PC-3 (cell line): ENCODE measurements at regions not wholly inside any gene's neighbourhood (a gene's known extent, or its start where the extent isn't known, plus 50 kb on each side); places are given as distances from the start of the nearest gene placed in this dataset.
"Not testable (repeated sequence)": the region's sequence is repeated elsewhere in the genome, so short reads cannot be mapped to it uniquely, and the experiment has no call there.

Source experiments
- ATAC-seq: fragments of 200-7000 bp; cut with Tn5 transposase; 2 replicates; pipeline ENCODE4 v1.9.1; 2020; ENCODE audit warnings: mild to moderate bottlenecking, moderate library complexity
- BruUV-seq: library from RNA; stranded (reverse); fragments of 400-500 nt; replicated peaks from 2 replicates; lab custom pipeline; 2021; lab: Mats Ljungman, UMichigan
- CTCF ChIA-PET: fragments of 300-600 bp; sonication (Branson Sonifier 250); formaldehyde crosslinking; loops from one replicate; lab custom pipeline; 2022; ENCODE audit warnings: antibody characterized with exemption; lab: Charles Lee
- POLR2A ChIA-PET: fragments of 300-600 bp; sonication (Branson Sonifier 250); formaldehyde crosslinking; loops from one replicate; lab custom pipeline; 2022; ENCODE audit warnings: antibody characterized with exemption; ENCODE audit not compliant: unreplicated experiment; lab: Charles Lee
- DNase-seq: peaks from one replicate; pipeline ENCODE4 v3.0.0-alpha.2; 2015
- H2AFZ ChIP-seq: fragments of 300-600 bp; sonication (generic); 2 replicates; pipeline ENCODE4 v1.6.0; 2016; ENCODE audit warnings: antibody characterized with exemption, low read length
- H3F3A ChIP-seq: fragments of 300-600 bp; sonication (generic); one replicate; pipeline ENCODE4 v1.6.0; 2017; ENCODE audit warnings: antibody characterized with exemption, low read length, control low read depth, mild to moderate bottlenecking; ENCODE audit not compliant: unreplicated experiment
- H3K27ac ChIP-seq: fragments of 300-600 bp; sonication (generic); 2 replicates; pipeline ENCODE4 v1.5.1; 2016; ENCODE audit warnings: mild to moderate bottlenecking, low read length
- H3K27me3 ChIP-seq: fragments of 300-600 bp; sonication (generic); 2 replicates; pipeline ENCODE4 v1.6.1; 2016; ENCODE audit warnings: low read length, mixed read lengths
- H3K36me3 ChIP-seq: fragments of 300-600 bp; sonication (generic); 2 replicates; pipeline ENCODE4 v1.6.1; 2016; ENCODE audit warnings: low read depth, mixed run types, low read length, mixed read lengths
- H3K4me1 ChIP-seq: fragments of 300-600 bp; sonication (generic); 2 replicates; pipeline ENCODE4 v1.5.1; 2016; ENCODE audit warnings: low read length; ENCODE audit not compliant: insufficient read depth
- H3K4me2 ChIP-seq: fragments of 300-600 bp; sonication (generic); 2 replicates; pipeline ENCODE4 v1.6.0; 2016; ENCODE audit warnings: low read length
- H3K4me3 ChIP-seq: fragments of 300-600 bp; sonication (generic); 2 replicates; pipeline ENCODE4 v1.5.1; 2016; ENCODE audit warnings: mild to moderate bottlenecking, low read length, mixed read lengths
- H3K79me2 ChIP-seq: fragments of 300-600 bp; sonication (generic); 2 replicates; pipeline ENCODE4 v1.6.1; 2017; ENCODE audit warnings: low read length, mixed read lengths
- H3K9ac ChIP-seq: fragments of 300-600 bp; sonication (generic); 2 replicates; pipeline ENCODE4 v1.6.0; 2016; ENCODE audit warnings: mild to moderate bottlenecking, low read length
- H3K9me2 ChIP-seq: fragments of 300-600 bp; sonication (generic); replicated peaks from 2 replicates; pipeline ENCODE4 v1.6.1; 2016; ENCODE audit warnings: mixed run types, low read length, mixed read lengths
- H3K9me3 ChIP-seq: fragments of 300-600 bp; sonication (generic); 2 replicates; pipeline ENCODE4 v1.6.1; 2016; ENCODE audit warnings: low read length, mixed read lengths
- H4K20me1 ChIP-seq: fragments of 300-600 bp; sonication (generic); 2 replicates; pipeline ENCODE4 v1.6.1; 2016; ENCODE audit warnings: low read length, mixed read lengths
- EZH2 ChIP-seq: fragments of 300-600 bp; sonication (generic); IDR thresholded peaks from one replicate; pipeline ENCODE4 v1.6.1; 2017; ENCODE audit warnings: antibody characterized with exemption, mild to moderate bottlenecking, low read length; ENCODE audit not compliant: unreplicated experiment
- EZH2phosphoT487 ChIP-seq: fragments of 300-600 bp; sonication (generic); IDR thresholded peaks from 2 replicates; pipeline ENCODE4 v1.6.1; 2018; ENCODE audit warnings: mild to moderate bottlenecking, antibody characterized with exemption, low read length, borderline replicate concordance
- intact Hi-C: fragments of 100-400 bp; cut with micrococcal nuclease; formaldehyde crosslinking; loops from 2 replicates; pipeline ENCODE4 v1.9.0; 2023
- TF ChIP-seq, protein P1 (sequence below): fragments of 300-600 bp; sonication (generic); conservative IDR thresholded peaks from 2 replicates; pipeline ENCODE4 v1.5.1; 2017; ENCODE audit warnings: antibody characterized with exemption, low read depth, mild to moderate bottlenecking, low read length

DNA sequence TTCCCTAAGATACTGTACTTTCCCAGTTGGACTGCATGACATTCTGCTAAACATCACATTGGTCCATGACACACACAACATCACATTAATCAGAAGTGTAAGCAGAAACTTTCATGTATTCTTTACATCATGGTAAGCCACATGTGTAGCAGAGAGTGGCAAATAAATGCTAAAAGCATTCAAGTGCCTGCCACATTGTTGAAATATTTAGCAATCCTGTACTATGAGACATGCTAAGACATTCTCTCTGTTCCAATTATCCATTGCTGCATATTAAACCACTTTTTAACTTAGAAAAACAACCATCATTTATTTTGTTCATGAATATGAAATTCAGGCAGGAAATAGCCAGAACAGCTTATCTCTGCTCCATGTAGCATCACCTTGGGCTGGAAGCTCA is 207.7 kb upstream of the GJE1 start:
- Histone ChIP-seq H2AFZ (no peak overlapping the region), H3K27me3 (no peaks in the 10 kb centered on the region), H3K9ac (no peak overlapping the region), H3K4me1 (no peaks in the 10 kb centered on the region), H3F3A (no peaks in the 10 kb centered on the region), H3K4me3 (no peak overlapping the region), H3K79me2 (no peaks in the 10 kb centered on the region), H3K9me3 (no peaks in the 10 kb centered on the region), H3K27ac (no peak overlapping the region), H3K36me3 (no peaks in the 10 kb centered on the region), H3K4me2 (no peak overlapping the region), H4K20me1 (no peaks in the 10 kb centered on the region), H3K9me2 (no peaks in the 10 kb centered on the region)
- no peak for ATAC-seq
- CTCF ChIA-PET = no interaction called here
- TF ChIP-seq EZH2 = no peak
- TF ChIP-seq, protein P1, sequence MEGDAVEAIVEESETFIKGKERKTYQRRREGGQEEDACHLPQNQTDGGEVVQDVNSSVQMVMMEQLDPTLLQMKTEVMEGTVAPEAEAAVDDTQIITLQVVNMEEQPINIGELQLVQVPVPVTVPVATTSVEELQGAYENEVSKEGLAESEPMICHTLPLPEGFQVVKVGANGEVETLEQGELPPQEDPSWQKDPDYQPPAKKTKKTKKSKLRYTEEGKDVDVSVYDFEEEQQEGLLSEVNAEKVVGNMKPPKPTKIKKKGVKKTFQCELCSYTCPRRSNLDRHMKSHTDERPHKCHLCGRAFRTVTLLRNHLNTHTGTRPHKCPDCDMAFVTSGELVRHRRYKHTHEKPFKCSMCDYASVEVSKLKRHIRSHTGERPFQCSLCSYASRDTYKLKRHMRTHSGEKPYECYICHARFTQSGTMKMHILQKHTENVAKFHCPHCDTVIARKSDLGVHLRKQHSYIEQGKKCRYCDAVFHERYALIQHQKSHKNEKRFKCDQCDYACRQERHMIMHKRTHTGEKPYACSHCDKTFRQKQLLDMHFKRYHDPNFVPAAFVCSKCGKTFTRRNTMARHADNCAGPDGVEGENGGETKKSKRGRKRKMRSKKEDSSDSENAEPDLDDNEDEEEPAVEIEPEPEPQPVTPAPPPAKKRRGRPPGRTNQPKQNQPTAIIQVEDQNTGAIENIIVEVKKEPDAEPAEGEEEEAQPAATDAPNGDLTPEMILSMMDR = no peak
- no peak for TF ChIP-seq EZH2phosphoT487
- DNase-seq = no peak
- intact Hi-C loops = no loop called here
- POLR2A ChIA-PET = no interaction called here
- no TSS peak for BruUV-seq

DNA sequence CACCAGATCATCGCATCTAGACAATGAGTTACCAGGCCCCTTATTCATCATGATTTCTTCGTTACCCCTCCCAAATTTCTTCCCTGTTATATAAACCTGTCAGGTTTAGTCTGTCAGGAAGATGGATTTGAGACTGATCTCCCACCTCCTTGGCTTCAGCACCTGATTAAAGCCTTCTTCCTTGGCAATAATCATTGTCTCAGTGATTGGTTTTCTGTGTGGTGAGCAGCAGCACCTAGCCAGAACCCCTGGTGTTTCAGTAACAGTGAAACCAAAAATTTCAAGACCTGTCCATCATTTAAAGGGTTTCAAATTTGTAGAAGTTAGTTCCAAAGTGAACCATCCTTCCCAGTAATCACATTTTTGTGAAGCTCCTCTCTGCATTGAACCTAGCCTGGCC is 209.8 kb upstream of the GJE1 start:
- Histone ChIP-seq H3K4me3 (no peak overlapping the region), H4K20me1 (no peaks in the 10 kb centered on the region), H3K36me3 (no peaks in the 10 kb centered on the region), H2AFZ (no peak overlapping the region), H3K27ac (no peak overlapping the region), H3K9me3 (no peaks in the 10 kb centered on the region), H3K9me2 (no peaks in the 10 kb centered on the region), H3K9ac (no peak overlapping the region), H3K4me1 (no peaks in the 10 kb centered on the region), H3K27me3 (no peaks in the 10 kb centered on the region), H3K79me2 (no peaks in the 10 kb centered on the region), H3F3A (no peaks in the 10 kb centered on the region), H3K4me2 (no peak overlapping the region)
- ChIA-PET POLR2A (no interaction called here), CTCF (no interaction called here)
- BruUV-seq = no TSS peak
- no peak for DNase-seq
- intact Hi-C loops = no loop called here
- no peak for ATAC-seq
- TF ChIP-seq EZH2 (no peak), EZH2phosphoT487 (no peak)
- TF ChIP-seq, protein P1 = no peak

DNA sequence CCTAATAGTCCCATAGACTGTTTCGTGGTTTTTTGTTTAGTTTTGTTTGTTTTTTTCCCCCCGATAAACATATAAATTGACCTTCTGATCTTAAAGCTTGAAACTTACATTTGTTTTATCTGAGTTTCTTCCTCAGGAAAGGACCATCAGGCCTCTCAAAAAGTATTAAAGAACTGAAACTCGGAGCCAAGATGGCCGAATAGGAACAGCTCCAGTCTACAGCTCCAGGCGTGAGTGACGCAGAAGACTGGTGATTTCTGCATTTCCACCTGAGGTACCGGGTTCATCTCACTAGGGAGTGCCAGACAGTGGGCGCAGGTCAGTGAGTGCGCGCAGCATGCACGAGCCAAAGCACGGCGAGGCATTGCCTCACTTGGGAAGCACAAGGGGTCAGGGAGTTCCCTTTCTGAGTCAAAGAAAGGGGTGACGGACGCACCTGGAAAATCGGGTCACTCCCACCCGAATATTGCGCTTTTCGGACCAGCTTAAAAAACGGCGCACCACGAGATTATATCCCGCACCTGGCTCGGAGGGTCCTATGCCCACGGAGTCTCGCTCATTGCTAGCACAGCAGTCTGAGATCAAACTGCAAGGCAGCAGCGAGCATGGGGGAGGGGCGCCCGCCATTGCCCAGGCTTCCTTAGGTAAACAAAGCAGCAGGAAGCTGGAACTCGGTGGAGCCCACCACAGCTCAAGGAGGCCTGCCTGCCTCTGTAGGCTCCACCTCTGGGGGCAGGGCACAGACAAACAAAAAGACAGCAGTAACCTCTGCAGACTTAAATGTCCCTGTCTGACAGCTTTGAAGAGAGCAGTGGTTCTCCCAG is 215.8 kb upstream of the GJE1 start:
- H3K9me2 ChIP-seq, H4K20me1 ChIP-seq, intact Hi-C loops, DNase-seq, H3K4me2 ChIP-seq, H3K9me3 ChIP-seq, H3K36me3 ChIP-seq, H3K79me2 ChIP-seq, POLR2A ChIA-PET, ATAC-seq, H2AFZ ChIP-seq, BruUV-seq, CTCF ChIA-PET, H3K4me1 ChIP-seq, H3F3A ChIP-seq, H3K27me3 ChIP-seq, H3K27ac ChIP-seq, H3K9ac ChIP-seq, H3K4me3 ChIP-seq: not testable (repeated sequence)
